Retinal pigment epithelial cell (primary cell): ENCODE measurements at regions not wholly inside any gene's neighbourhood (a gene's known extent, or its start where the extent isn't known, plus 50 kb on each side); places are given as distances from the start of the nearest gene placed in this dataset.

Source experiments
- DNase-seq: peaks from one replicate; pipeline ENCODE4 v3.0.0-alpha.2; 2010; ENCODE audit warnings: low read depth
- H3K4me3 ChIP-seq: 2 replicates; pipeline ENCODE4 v1.5.1; 2011; ENCODE audit warnings: mild to moderate bottlenecking, low read length, control low read depth, moderate library complexity
- CTCF ChIP-seq: conservative IDR thresholded peaks from 2 replicates; pipeline ENCODE4 v1.5.1; 2011; ENCODE audit warnings: low read depth, low read length, control low read depth, inconsistent platforms

GRCh38 chr10:46227936-46228562 lies 58.7 kb upstream of the ANTXRL start:
- no peak overlapping the region for H3K4me3 ChIP-seq
- DNase-seq: no peak
- TF ChIP-seq CTCF: no peak

GRCh38 chr10:46228563-46229071 lies 58.2 kb upstream of the ANTXRL start:
- H3K4me3 ChIP-seq: no peak overlapping the region
- TF ChIP-seq CTCF: peak; percentile 93
- no peak for DNase-seq

GRCh38 chr10:46229144-46229563 lies 57.6 kb upstream of the ANTXRL start:
- peak; percentile 65 for TF ChIP-seq CTCF
- DNase-seq: no peak
- no peak overlapping the region for H3K4me3 ChIP-seq

GRCh38 chr10:46230615-46231014 lies 56.2 kb upstream of the ANTXRL start:
- no peak overlapping the region for H3K4me3 ChIP-seq
- no peak for DNase-seq
- no peak for TF ChIP-seq CTCF

- TF ChIP-seq CTCF: no peak
- DNase-seq: no peak
- H3K4me3 ChIP-seq: no peak overlapping the region
These were observed 55.7 kb upstream of the ANTXRL start for GRCh38 chr10:46231087-46231486.

GRCh38 chr10:46232084-46232483 lies 54.7 kb upstream of the ANTXRL start:
- no peak for DNase-seq
- H3K4me3 ChIP-seq: no peak overlapping the region
- no peak for TF ChIP-seq CTCF

GRCh38 chr10:46232666-46233065 lies 54.1 kb upstream of the ANTXRL start:
- no peak for DNase-seq
- no peak for TF ChIP-seq CTCF

More at GRCh38 chr10:46232666-46233065, 54.1 kb upstream of the ANTXRL start:
- H3K4me3 ChIP-seq: no peak overlapping the region
